ENCODE measurements at regions not wholly inside any gene's neighbourhood (a gene's known extent, or its start where the extent isn't known, plus 50 kb on each side); places are given as distances from the start of the nearest gene placed in this dataset.

GRCh38 chr1:79155991-79156390 is 149.5 kb upstream of the ADGRL4 start:
- WGBS, result 50% methylated on average over 1 of the region's 1 CpG
- Histone ChIP-seq H3K27me3 (ENCODE audit: control insufficient read depth in 4 of 4, insufficient read depth in 4 of 4, low read length in 3 of 4) (no peaks in the 10 kb centered on the region), H3K36me3 (ENCODE audit: control insufficient read depth in 4 of 4, insufficient read depth in 3 of 4, low read depth in 1 of 4, low read length in 3 of 4) (no peaks in the 10 kb centered on the region), H3K4me1 (ENCODE audit: control insufficient read depth in 4 of 4, insufficient read depth in 4 of 4, low read length in 3 of 4) (no peaks in the 10 kb centered on the region), H3K9me3 (ENCODE audit: control insufficient read depth in 4 of 4, low read length in 3 of 4) (no peaks in the 10 kb centered on the region), H3K4me3 (ENCODE audit: low read depth in 1 of 3, low read length in 3 of 3) (no peak overlapping the region), H3K9ac (ENCODE audit: low read depth in 1 of 2, low read length in 2 of 2) (no peak overlapping the region), H3K27ac (ENCODE audit: low read depth in 1 of 2, low read length in 2 of 2) (no peak overlapping the region)
- no peak for DNase-seq (ENCODE audit: low spot score)
- TF ChIP-seq, protein P1, sequence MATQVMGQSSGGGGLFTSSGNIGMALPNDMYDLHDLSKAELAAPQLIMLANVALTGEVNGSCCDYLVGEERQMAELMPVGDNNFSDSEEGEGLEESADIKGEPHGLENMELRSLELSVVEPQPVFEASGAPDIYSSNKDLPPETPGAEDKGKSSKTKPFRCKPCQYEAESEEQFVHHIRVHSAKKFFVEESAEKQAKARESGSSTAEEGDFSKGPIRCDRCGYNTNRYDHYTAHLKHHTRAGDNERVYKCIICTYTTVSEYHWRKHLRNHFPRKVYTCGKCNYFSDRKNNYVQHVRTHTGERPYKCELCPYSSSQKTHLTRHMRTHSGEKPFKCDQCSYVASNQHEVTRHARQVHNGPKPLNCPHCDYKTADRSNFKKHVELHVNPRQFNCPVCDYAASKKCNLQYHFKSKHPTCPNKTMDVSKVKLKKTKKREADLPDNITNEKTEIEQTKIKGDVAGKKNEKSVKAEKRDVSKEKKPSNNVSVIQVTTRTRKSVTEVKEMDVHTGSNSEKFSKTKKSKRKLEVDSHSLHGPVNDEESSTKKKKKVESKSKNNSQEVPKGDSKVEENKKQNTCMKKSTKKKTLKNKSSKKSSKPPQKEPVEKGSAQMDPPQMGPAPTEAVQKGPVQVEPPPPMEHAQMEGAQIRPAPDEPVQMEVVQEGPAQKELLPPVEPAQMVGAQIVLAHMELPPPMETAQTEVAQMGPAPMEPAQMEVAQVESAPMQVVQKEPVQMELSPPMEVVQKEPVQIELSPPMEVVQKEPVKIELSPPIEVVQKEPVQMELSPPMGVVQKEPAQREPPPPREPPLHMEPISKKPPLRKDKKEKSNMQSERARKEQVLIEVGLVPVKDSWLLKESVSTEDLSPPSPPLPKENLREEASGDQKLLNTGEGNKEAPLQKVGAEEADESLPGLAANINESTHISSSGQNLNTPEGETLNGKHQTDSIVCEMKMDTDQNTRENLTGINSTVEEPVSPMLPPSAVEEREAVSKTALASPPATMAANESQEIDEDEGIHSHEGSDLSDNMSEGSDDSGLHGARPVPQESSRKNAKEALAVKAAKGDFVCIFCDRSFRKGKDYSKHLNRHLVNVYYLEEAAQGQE (IDR thresholded peaks at IDR 0.05), result no peak
- TF ChIP-seq ZBTB33 (IDR thresholded peaks at IDR 0.05) (no peak), HNF4G (IDR thresholded peaks at IDR 0.05) (no peak), FOXA1 (IDR thresholded peaks at IDR 0.05) (no peak), GABPA (IDR thresholded peaks at IDR 0.05 in 1 of 2, conservative IDR thresholded peaks at IDR 0.05 in 1 of 2) (no peak), JUND (IDR thresholded peaks at IDR 0.05) (no peak), RXRA (IDR thresholded peaks at IDR 0.05) (no peak), TAF1 (conservative IDR thresholded peaks at IDR 0.05) (no peak), SP1 (IDR thresholded peaks at IDR 0.05) (no peak), MAX (IDR thresholded peaks at IDR 0.05) (no peak), RAD21 (IDR thresholded peaks at IDR 0.05) (no peak), ATF3 (IDR thresholded peaks at IDR 0.05) (no peak), HNF4A (conservative IDR thresholded peaks at IDR 0.05) (no peak), CTCF (IDR thresholded peaks at IDR 0.05; ENCODE audit: low read depth, low read length, missing input control) (no peak), NR2F2 (IDR thresholded peaks at IDR 0.05) (no peak), FOXA2 (IDR thresholded peaks at IDR 0.05) (no peak)

Data from liver (tissue), 8 donors.